ENCODE measurements at regions not wholly inside any gene's neighbourhood (a gene's known extent, or its start where the extent isn't known, plus 50 kb on each side); places are given as distances from the start of the nearest gene placed in this dataset.
"Not testable (repeated sequence)": the region's sequence is repeated elsewhere in the genome, so short reads cannot be mapped to it uniquely, and the experiment has no call there.

DNA sequence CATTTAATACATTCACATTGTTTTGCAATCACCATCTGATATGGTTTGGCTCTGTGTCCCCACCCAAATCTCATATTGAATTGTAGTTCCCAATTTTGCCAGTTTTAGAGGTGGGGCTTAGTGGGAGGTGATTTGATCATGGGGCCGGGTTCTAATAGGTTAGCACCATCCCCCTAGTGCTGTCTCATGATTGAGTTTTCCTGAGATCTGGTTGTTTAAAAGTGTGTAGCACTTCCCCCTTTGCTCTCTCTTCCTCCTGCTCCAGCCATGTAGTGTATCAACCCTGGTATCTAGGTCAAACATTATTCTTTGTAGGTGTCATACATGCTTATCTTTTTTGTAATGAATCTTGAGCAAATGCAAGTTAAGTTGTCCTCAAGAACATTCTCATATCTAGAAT lies 83.3 kb upstream of the KIT start:
- no peak for DNase-seq

DNA sequence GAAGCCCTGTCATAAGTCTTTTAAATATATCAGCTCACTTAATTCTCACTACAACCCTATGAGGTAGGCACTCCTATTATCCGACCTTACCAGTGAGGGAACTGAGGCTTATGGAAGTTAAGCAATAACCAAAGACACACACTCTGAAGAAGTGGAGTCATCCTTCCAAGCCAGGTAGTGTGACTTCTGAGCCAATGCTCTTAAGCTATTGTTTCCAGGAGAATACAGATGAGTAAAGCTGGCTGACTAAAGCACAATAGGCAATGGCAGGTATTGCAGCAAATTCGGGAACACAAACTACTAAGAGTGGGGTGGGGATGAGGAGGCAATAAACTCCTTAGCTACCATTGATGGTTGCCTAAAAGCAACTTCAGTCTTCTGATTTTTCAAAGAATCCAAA lies 81.8 kb upstream of the KIT start:
- no peak for DNase-seq

DNA sequence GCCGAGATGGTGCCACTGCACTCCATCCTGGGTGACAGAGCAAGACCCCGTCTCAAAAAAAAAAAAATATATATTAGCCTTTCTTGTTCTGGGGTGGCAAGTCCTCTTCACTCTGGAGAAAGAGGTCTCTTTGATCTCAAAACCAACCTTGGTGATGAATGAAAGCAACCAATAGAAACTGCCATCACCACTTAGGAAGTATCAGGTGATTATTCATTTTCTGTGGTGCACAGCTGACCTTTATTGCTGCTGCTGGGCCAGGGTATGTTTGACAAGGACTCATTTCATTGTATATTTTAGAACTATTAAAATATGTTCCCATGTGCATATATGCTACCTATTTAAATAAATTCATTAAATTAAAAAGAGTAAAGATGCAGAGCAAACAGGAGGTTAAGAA lies 76.0 kb upstream of the KIT start:
- DNase-seq, result no peak

DNA sequence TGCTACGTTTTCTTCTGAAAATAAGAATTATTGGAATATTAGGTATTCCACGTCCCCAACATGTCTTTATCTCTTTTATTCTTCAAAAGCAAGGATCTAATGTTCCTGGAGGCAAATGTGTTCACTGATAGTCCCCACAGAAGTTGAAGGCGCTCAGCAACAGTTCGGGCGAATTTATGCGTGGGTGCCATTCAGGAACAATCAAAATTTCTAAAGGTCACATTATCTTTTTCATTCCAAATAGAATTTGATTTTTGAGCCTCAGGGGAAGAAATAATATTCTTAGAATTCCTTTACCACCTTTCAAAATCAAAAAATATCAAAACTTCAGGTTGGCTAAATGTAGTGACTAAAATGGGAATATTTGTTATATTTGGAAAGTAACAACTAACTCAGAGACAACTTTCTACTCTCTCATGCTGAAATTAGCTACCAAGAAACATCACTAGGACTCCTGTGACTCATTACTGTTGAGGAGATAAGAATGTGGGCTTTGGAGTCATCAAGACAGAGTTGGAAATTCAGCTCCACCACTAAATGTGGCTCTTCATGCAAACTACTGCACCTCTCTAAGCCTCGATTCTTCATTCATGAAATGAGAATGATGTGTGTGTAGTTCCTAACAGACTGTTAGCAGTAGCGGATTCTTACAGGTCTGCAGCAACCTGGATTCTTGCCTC lies 72.3 kb upstream of the KIT start:
- no peak for DNase-seq

DNA sequence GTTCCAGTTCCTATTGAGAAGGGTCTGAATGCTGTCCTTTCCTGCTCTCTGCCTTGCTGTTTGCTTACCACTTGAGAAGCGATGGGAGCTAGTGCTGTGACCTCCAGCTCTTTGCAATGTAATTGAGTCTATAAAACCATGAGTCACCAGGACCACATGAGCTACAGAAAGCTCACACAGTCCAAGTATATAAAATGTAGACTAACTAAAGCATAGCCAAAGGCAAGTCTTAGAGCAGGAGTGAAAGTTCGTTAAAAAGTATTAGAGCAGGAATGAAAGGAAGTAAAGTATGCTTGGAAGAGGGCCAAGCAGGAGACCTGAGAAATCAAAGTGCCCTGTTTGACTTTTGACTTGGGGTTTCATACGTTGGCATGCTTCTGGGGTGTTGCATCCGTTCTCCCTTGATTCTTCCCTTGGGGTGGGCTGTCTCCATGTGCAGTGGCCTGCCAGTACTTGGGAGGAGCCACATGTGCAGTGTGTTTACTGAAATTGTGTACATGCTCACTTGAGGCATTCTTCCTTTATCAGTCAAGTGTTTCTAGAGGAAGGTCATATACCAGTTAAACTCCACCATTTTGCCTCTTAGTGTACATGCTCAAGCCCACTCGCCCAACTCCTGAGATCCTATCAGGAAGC lies 71.3 kb upstream of the KIT start:
- DNase-seq, result no peak

DNA sequence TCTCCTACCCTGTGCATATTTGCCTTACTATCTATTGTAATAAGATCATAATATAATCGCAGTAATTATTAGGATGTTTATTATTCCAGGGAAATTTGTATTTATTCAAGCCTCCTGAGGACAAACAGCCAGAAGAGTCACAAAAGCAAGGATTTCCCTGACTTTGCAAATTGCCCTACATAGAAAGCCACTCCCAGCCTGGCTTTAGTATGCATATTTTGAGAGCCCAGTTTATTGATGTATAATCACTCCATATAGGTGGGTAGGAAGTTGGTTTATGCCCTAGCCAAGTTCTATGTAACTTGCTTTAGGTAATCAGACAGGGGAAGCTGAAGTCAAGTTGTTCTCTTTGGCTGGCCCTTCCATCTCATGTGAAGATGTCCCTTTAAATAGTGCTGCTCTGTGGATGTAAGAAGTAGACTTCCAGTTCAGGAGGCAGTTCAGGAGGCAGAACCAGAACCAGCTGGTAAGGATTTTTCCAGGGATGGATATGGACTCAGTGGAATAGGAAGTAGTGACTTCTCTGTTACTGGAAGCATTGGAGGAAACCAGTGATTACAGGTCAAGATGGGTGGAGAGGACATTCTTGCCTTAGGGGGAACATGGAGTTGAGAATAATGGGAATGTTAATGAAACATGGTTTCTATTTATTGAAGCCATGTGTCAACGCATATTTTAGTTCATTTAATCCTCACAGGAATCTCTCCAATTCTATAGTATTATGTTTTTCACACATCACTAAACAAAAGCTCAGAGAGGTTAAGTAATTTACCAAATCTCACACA lies 70.5 kb upstream of the KIT start:
- DNase-seq, result no peak

DNA sequence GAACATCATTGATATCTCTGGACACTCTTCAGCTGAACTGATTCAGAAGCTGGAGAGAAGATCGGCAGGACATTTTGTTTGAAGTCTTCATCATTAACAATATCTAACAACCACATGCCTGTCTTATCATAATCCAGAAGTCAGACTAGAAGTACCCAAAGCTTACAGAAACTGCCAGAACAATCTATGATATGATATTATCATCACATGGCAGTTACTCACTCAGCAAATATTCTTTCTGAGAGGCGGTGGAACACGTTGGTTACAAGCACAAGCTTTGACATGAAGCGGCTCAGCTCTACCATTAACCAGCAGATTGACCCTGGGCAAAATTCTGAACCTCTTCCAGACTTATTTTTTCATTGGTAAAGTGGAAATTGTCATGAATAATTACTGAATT lies 69.4 kb upstream of the KIT start:
- no peak for DNase-seq

DNA sequence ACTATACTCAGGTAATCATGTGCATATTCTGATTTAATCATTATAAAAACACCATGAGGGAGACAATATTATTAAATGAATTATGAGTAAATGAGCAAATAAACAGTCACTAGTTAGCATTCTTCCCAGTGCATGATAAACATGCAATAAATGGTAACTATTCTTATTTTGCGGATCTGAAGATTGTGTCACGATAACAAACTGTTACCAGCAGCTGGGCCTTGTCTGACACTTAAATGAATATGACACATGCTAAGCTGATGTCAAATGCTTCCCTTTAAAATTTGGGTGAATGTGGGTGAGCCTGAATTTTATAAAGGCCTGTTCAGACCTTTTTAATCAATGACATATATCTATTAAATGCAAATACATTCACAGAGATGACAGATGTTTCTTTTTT lies 68.2 kb upstream of the KIT start:
- no peak for DNase-seq

DNA sequence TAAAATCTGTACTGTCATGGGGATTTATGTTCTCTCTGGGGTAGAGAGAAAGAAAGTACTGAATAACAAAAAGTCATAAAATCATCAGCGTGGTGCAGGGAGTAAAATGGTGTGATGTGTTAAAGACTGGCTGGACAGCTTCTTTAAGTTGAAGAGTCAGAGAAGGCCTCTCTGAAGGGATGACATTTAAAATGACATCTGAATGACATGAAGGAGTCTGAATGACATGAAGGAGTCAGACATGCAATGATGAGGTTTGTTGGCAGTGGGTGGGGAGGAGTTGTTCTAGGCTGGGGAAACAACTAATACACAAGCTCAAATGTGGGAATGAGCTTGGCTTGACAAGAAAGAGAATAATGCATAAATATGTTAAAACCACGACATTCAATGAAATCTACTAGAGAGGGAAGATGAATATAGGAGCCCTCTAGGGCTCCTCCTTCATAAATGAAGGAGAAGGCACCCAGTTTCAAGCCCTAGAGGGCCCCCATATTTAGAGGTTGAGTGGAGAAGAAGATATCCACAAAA lies 63.9 kb upstream of the KIT start:
- no peak for DNase-seq

DNA sequence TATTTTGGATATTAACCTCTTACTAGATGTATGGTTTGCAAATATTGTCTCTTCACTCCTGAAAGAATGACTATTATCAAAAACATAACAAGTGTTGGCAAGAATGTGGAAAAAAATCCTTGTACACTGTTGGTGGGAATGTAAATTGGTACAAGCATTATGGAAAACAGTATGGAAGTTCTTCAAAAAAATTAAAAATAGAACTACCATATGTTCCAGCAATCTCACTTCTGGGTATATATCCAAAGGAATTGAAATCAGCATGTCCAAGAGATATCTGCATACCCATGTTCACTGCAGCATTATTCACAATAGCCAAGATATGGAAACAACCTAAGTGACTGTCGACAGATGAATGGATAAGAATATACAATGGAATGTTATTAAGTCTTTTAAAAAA lies 61.6 kb upstream of the KIT start:
- no peak for DNase-seq

DNA sequence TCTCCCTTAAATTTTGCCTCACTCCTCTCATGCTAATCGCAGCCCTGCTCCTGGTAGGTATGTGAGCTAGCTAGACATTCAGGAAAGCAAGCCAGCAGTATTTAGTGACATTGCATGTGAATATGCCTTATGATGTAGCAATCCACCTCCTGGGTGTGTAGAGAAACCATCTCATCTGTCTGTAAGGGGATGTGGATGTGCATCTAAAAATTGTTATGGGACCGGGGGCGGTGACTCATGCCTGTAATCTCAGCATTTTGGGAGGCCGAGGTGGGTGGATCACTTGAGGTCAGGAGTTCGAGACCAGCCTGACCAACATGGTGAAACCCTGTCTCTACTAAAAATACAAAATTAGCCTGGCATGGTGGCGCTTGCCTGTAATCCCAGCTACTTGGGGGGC lies 60.1 kb upstream of the KIT start:
- DNase-seq, result not testable (repeated sequence)

DNA sequence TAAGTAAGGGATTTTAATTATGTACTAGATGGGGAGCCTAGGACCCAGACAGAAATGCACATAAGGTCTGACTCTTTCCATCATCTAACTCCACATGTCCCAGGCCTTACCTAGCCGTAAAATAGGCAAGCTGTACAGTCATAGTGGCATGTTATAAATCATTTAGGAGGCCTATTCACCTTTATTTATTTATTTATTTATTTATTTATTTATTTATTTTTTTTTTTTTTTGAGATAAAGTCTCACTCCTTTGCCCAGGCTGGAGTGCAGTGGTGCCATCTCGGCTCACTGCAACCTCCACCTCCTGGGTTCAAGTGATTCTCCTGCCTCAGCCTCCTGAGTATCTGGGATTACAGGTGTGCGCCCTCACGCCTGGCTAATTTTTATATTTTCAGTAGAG lies 55.6 kb upstream of the KIT start:
- not testable (repeated sequence) for DNase-seq

DNA sequence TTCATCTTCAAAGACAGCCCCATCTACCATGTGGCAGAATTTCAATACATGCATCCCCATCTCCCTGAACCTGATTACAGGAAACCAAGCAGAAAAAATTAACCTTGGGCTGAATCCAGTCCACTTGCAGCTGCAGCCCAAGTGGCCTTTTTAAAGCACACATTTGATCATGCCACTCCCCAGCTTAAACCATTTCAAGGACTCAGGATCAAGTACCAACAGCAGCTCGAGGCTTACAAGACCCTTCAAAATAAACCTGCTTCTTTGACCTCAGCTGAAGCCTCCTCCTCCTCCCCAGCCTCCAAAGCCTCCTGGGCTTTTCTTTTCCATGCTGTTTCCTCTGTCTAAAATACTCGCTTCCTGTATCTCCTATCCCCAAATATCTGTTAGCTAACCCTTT lies 50.7 kb upstream of the KIT start:
- DNase-seq, result no peak

DNA sequence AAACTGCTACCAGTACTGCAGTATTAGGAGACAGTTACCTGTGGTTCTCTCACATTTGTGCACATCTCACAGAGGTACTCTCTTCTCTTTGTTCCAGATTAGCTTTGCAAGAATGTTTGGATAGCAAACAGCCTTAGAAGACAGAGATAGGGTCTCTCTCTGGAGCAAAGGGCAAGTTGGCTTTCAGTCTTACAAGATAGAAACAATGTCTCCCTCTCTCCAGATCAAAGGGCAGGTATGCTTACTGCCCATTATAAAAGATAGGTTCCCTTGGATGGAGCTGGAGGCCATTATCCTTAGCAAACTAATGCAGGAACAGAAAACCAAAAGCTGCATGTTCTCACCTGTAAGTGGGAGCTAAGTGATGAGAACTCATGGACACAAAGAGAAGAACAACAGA lies 50.2 kb upstream of the KIT start:
- DNase-seq, result no peak

Data from renal pelvis (tissue), 1 donor.